T1000 (cell line): ENCODE measurements at regions not wholly inside any gene's neighbourhood (a gene's known extent, or its start where the extent isn't known, plus 50 kb on each side); places are given as distances from the start of the nearest gene placed in this dataset.
"Not testable (repeated sequence)": the region's sequence is repeated elsewhere in the genome, so short reads cannot be mapped to it uniquely, and the experiment has no call there.

Source experiments
- DNase-seq: peaks from one replicate; lab custom pipeline; 2025; ENCODE audit warnings: mixed read lengths; lab: John Stamatoyannopoulos, UW

DNA sequence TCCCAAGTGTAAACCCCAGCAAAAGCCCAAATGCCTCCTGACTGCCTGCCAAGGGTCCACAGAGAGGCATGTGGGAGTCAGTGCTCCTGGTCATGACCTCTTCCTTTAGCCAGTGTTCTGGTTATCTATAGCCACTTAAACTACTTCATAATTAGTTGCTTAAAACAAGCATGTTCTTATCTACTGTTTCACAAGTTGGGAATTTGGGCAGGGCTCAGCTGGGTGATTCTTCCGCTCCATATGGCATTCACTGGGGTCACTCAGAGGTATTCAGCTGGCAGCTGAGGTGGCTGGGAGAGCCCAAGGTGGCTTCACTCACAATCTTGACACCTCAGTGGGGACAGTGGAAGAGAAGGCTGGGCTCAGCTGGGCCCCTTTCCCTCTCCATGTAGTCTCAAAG lies 184.0 kb upstream of the RGS6 start:
- no peak for DNase-seq

DNA sequence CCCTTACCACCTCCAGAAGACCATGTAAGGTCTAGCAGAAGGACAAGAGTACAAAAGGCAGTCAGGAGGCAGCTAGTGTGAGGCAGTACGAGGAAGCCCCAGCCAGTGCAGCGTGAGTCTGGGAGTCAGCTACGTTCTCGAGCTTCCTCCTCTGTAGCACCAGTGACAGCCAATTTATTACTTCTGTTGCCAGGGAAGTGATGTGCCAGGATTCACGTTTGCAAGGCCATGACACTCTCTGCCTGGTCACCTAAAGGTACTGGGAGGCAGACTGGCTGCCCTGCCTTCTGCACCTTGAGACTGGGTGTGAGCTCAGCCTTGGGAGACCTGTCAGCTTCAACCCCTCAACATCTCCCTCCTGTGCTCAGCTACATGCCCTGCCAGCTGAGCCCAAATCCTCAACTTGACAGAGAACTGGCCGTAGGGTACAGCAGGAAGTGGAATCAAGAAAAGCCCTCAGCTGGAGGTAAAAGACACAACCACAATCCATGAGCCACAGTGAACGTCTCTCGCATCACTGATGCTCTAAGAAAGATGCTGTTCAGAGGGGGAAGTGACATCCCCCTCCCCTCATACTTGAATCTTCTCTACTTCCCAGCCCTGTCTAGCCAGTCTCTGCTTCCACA lies 182.5 kb upstream of the RGS6 start:
- DNase-seq, result no peak

- no peak for DNase-seq
These were observed 181.0 kb upstream of the RGS6 start for GRCh38 chr14:71751264-71751663.

DNA sequence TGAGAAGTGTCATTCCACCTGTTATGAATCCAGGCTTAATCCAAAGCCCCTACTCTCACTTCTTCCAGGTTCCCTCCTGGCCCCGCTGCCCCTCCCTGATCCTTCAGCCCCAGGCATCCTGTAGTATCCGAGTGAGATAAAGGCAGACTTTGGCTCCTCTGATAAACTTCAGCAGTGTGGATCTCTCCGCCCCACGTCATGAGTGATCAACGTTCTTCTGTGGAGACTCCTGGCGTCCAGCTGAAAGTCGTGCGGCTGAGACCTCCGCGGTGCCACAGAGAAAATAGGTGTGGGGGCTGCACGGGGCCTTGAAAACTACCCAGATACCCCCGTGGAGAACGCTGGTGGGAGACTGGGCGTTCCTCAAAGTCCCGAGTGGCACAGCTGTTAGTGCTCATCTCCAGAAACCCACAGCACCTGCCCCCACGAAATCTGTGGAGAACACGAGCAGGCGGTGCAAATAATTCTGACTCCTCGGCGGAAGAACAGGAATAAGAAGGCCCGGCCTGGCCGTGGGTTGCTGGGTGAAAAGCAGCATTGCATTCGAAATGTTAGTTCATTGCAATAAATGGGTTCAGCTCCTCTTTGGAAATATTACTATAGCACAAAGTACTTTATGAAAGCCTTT lies 180.0 kb upstream of the RGS6 start:
- DNase-seq, result no peak

DNA sequence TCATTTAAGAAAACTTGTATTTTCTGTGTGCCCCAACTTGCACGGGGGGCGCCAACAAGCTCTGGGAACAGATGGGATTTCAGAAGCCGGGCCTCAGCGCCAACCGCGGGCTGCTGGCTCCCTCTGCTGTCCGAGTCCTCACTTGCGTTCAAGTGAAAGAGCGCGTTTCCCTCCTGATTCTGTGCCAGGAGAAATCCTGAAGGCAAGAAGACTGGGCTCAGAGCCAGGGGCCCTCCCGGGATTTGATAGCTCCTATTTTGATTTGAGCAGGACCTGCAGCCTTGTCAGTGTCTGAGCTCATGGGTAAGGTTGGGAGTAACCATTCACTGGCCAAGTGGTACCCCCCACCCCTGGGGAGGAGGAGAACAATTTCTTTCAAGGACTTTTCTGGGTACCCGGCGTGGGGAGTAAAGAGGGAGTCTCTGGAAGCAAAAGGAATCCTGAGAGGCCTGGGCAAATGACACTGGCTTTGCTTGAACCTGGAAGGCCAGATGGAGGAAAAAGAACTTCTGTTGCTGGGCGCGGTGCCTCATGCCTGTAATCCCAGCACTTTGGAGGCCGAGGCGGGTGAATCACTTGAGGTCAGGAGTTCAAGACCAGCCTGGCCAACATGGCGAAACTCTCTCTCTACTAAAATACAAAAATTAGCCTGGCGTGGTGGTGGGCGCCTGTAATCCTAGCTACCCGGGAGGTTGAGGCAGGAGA lies 179.0 kb upstream of the RGS6 start:
- DNase-seq, result peak; percentile 87

- DNase-seq, result no peak
These were observed 178.3 kb upstream of the RGS6 start for GRCh38 chr14:71753976-71754375.

DNA sequence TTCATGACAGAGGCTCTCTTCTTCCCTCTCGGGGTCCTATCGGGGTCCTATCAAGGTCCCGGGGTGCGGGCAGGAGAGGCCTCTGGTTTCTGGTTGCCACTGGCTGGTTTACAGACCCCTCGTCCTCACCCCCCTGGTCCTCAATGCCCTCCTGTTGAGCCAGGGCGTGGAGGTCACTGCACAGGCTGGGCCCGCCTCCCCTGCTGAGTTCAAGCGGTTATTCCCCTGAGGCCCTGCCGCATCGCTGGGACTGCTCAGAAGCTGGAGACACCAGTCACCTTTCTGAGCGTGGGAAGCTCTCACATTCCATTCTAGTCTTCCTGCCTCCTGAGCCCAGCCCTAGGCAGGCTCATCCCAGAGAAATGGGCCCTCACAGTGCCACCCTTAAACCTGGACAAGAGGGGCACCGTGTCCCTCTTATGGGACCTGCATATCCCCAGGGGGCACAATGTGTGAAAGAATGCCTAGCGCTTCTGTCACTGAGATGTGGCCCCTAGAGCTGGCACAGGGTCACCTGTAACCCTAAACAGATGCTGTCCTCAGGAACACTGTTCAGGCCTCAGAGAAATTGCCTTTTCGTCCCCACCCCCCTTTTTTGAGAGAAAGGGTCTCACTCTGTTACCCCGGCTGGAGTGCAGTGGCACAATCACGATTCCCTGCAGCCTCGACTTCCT lies 177.7 kb upstream of the RGS6 start:
- DNase-seq, result no peak

DNA sequence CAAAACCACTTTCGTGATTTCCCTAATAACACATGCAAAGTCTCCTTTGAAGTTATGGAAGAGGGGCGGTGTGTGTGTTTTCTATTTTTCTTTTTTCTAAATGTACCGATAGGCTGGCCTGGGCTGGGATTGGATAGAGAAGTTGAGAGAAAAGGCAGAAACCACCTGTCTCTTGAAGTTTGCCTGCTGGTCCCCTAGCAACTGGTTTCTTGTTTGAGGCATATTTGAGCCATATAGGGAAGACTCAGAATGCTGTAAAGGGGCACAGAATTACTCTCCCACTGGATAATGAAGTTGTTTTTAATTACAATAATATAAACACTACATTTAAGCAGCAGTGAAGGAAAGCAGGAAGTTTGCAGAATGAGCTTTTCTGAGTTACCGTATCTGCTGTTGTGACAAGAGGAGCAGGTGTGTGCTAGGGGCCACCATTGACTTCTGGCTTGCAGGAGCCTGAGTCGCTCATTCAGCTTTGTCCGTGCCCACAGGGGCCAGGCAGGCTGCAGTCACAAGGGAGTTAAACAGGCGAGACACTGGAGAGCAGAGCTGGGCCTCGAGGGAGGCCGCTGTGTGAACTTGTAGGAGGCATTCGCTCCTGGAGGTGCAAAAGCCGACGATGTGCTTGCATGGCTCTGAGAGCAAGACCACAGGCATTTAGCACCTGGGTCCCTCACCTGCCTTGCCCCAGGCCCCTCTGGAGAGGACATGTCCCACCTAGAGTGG lies 173.8 kb upstream of the RGS6 start:
- no peak for DNase-seq

DNA sequence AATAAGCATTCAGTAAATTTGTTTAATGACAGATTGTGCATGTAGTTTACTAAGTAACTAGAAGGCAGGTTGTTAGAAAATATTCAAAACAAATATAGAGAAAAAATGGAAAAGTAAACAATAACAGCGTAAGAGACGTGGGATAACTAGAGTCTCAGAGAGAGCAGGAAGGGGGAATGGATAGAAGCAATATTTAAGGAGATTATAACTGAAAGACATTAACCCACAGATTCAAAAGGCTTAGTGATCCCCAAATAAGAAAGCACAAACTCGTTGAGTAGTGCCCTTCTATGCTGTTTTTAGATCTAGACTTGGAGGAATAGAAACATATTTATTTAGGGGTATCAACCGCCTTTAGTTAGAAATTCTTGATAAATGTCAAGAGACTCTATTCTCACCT lies 169.7 kb upstream of the RGS6 start:
- DNase-seq, result no peak

GRCh38 chr14:71764701-71765382 lies 167.4 kb upstream of the RGS6 start:
- no peak for DNase-seq

GRCh38 chr14:71765505-71765904 lies 166.7 kb upstream of the RGS6 start:
- no peak for DNase-seq

- no peak for DNase-seq
These were observed 161.8 kb upstream of the RGS6 start for GRCh38 chr14:71770431-71770830.

- DNase-seq, result not testable (repeated sequence)
These were observed 160.8 kb upstream of the RGS6 start for GRCh38 chr14:71771421-71771820.

DNA sequence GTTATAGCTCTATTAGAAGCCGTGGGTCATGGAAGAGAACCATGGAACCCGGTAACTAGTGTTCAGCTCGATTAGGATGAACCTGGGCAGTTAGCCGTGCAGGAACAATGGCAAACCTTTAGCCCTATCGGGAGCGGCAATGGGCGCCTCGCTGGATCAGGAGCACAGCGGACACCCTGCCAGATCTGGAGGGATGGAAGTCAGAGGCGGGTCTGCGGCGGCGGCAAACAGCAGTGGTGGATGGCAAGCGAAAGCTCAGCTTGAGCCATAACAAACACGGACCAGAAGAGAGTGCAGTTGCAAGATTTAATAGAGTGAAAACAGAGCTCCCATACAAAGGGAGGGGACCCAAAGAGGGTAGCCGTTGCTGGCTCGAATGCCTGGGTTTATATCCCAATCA lies 160.2 kb upstream of the RGS6 start:
- not testable (repeated sequence) for DNase-seq

- DNase-seq, result no peak
These were observed 158.2 kb upstream of the RGS6 start for GRCh38 chr14:71773898-71774481.

GRCh38 chr14:71776471-71777360 lies 155.5 kb upstream of the RGS6 start:
- no peak for DNase-seq

DNA sequence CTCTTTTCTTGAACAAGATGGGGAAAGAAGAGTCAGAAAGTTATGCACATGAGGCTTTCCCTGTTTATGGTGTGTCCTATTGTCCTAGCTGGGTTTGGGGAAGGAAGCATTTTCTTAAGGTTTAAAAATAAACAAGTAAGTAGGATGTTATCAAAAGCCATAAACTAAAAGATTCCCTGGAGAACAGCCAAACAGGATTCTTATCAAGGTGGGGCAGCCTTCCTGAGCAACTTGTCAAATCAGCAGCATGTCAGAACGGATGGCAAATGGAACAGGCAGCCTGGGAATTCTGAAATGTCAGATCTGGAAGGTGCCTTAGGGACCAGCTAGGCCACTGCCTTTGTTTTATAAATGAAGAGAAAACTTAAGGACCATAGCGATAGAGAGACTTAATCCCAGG lies 152.2 kb upstream of the RGS6 start:
- DNase-seq, result no peak

DNA sequence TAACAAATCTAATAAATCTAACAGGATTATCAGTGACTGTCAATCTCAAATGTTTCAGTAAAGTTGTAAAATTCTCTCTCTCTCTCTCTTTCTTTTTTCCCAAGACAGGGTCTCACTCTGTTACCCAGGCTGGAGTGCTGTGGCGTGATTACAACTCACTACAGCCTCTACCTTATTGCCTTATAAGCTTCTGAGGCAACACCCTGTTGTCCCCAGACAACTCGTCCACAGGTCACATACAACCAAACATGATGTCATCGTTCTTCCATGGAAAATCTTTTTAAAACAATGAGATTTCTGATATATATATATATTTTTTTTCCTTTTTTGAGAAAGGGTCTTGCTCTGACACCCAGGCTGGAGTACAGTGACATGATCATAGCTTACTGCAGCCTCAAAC lies 151.4 kb upstream of the RGS6 start:
- DNase-seq, result no peak

DNA sequence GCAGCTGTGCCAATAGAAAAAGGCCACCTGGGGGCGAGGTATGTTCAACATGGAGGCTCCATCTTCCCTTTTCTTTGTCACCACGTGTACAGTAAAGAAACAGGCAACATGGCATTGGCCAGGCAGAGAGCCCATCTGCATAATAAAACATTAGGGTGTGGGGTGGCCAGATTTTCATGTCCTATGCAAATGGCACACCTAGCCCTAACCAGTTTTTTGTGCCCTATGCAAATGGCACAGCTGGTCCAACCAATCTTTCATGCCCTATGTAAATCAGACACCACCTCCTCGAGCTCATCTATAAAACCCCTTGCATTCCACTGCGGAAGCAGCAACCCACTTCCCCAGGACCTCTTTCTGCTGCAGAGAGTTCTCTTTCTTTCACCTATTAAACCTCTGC lies 149.1 kb upstream of the RGS6 start:
- no peak for DNase-seq

GRCh38 chr14:71783786-71784185 lies 148.4 kb upstream of the RGS6 start:
- no peak for DNase-seq
